Adrenal gland (tissue), 5 donors: ENCODE measurements at regions not wholly inside any gene's neighbourhood (a gene's known extent, or its start where the extent isn't known, plus 50 kb on each side); places are given as distances from the start of the nearest gene placed in this dataset.

Experiments
- CTCF ChIP-seq, 6 experiments: fragments of 450-650 bp in 4 of 6; fragments of 200-600 bp in 2 of 6; sonication (generic) in 1 of 6; IDR thresholded peaks; 1 replicate in 5 of 6; 2 replicates in 1 of 6; pipeline versions ENCODE4 v1.5.1 to v1.8.0; 2016 to 2021; ENCODE audit warnings: antibody characterized with exemption in 6 of 6, mild to moderate bottlenecking in 2 of 6, moderate library complexity in 1 of 6
- POLR2A ChIP-seq, 2 donors: fragments of 450-650 bp; IDR thresholded peaks; one replicate each; pipeline ENCODE4 v1.6.1; 2017; ENCODE audit warnings: antibody characterized with exemption in 2 of 2, mild to moderate bottlenecking in 2 of 2, moderate library complexity in 1 of 2
- donor health status: DM: no; HTN: no; CAD: no.

GRCh38 chr13:22644941-22645340, 535.8 kb upstream of the SGCG start:
- TF ChIP-seq CTCF (IDR thresholded peaks at IDR 0.05) (no peak), POLR2A (IDR thresholded peaks at IDR 0.05) (no peak)
